ENCODE measurements at regions not wholly inside any gene's neighbourhood (a gene's known extent, or its start where the extent isn't known, plus 50 kb on each side); places are given as distances from the start of the nearest gene placed in this dataset.

DNA sequence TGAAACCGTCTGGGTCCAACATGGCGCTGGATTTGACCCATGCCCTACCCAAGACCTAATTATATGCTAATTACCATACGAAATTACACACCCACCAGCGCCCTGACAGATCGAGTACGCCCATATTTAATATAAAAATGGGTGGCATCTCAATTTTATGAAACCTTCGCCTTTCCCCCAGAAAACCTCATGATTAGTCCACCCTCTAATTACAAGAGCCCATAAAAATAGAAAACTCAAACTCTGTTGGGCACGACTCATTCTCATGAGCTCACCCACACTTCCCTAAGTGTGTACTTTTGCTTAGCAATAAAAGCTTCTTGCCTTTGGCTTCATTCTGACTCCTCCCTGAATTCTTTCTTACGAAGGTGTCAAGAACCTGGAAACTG lies 136.4 kb downstream of the OR2B2 start:
- TF ChIP-seq, protein P1, sequence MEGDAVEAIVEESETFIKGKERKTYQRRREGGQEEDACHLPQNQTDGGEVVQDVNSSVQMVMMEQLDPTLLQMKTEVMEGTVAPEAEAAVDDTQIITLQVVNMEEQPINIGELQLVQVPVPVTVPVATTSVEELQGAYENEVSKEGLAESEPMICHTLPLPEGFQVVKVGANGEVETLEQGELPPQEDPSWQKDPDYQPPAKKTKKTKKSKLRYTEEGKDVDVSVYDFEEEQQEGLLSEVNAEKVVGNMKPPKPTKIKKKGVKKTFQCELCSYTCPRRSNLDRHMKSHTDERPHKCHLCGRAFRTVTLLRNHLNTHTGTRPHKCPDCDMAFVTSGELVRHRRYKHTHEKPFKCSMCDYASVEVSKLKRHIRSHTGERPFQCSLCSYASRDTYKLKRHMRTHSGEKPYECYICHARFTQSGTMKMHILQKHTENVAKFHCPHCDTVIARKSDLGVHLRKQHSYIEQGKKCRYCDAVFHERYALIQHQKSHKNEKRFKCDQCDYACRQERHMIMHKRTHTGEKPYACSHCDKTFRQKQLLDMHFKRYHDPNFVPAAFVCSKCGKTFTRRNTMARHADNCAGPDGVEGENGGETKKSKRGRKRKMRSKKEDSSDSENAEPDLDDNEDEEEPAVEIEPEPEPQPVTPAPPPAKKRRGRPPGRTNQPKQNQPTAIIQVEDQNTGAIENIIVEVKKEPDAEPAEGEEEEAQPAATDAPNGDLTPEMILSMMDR (conservative IDR thresholded peaks at IDR 0.05; ENCODE audit: low read depth in 2 of 2), result no peak
- no peak for TF ChIP-seq EZH2 (IDR thresholded peaks at IDR 0.05; ENCODE audit: low read depth, unreplicated experiment)
